GM12878 (cell line): ENCODE measurements at regions not wholly inside any gene's neighbourhood (a gene's known extent, or its start where the extent isn't known, plus 50 kb on each side); places are given as distances from the start of the nearest gene placed in this dataset.
"Not testable (repeated sequence)": the region's sequence is repeated elsewhere in the genome, so short reads cannot be mapped to it uniquely, and the experiment has no call there.

Experiments
- CBFB ChIP-seq: IDR thresholded peaks from 2 replicates; pipeline ENCODE4 v1.6.1; 2016; ENCODE audit warnings: antibody characterized with exemption, low read depth
- FOXM1 ChIP-seq: IDR thresholded peaks from 2 replicates; pipeline ENCODE4 v1.6.1; 2012; ENCODE audit warnings: low read depth, mild to moderate bottlenecking, inconsistent platforms, low read length, moderate library complexity
- JUND ChIP-seq: IDR thresholded peaks from 2 replicates; pipeline ENCODE4 v1.6.1; 2012; ENCODE audit warnings: low read depth, mild to moderate bottlenecking, low read length, improper control_type of control experiment, moderate library complexity
- POLR2A ChIP-seq: IDR thresholded peaks from 2 replicates; pipeline ENCODE4 v1.6.1; 2011; ENCODE audit warnings: low read depth, mild to moderate bottlenecking, low read length
- ZNF274 ChIP-seq: IDR thresholded peaks from one replicate; pipeline ENCODE4 v1.8.0; 2011; ENCODE audit not compliant: insufficient read length, insufficient read depth
- TF ChIP-seq, protein P1 (sequence below): IDR thresholded peaks from 2 replicates; pipeline ENCODE4 v1.6.1; 2011; ENCODE audit warnings: borderline replicate concordance, low read depth, mild to moderate bottlenecking, moderate library complexity, low read length; ENCODE audit not compliant: insufficient read depth, poor library complexity, severe bottlenecking

DNA sequence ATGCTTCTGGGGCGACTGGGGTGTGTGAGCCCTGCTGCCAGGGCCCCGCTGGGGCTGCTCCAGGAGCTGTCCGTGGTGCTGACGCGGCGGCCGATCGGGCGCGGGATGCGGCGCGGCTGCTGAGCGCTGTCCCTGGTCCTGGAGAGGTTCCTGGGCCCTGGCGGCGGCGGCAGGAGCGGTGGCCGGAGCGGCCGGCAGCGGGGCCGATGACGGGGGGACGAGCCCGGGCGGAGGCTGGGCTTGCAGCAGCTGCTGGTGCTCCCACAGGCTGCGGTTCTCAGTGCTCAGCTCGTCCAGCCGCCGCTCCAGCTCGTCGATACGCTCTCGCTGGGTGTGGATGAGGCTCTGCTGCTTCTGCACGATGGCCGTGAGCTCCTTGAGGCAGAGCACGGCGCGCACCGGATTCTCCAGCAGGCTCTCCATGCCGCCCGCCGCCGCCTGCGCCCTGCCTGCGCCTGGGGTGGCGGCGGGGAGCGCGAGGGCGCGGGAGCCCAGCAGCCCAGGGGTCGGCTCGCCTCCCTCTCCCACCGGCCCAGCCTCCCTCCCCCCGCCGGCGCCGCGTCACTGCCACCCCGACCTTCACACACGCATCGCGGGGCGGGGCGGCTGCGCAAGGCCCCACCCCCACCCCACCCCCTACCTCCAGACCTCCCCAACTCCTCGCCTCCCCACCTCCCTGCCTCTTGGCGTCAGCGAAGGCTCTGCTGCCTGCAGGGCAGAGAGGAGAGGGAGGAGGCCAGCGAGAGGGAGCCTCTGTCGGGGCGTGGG lies 72.2 kb downstream of the PCMTD2 start:
- TF ChIP-seq, protein P1, sequence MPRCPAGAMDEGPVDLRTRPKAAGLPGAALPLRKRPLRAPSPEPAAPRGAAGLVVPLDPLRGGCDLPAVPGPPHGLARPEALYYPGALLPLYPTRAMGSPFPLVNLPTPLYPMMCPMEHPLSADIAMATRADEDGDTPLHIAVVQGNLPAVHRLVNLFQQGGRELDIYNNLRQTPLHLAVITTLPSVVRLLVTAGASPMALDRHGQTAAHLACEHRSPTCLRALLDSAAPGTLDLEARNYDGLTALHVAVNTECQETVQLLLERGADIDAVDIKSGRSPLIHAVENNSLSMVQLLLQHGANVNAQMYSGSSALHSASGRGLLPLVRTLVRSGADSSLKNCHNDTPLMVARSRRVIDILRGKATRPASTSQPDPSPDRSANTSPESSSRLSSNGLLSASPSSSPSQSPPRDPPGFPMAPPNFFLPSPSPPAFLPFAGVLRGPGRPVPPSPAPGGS, result not testable (repeated sequence)
- TF ChIP-seq POLR2A, FOXM1, ZNF274, CBFB, JUND: not testable (repeated sequence)
